ENCODE measurements at regions not wholly inside any gene's neighbourhood (a gene's known extent, or its start where the extent isn't known, plus 50 kb on each side); places are given as distances from the start of the nearest gene placed in this dataset.

GRCh38 chr20:40244286-40244685 is 444.8 kb downstream of the MAFB start:
- H3K27ac ChIP-seq: no peak overlapping the region
- DNase-seq: no peak
- intact Hi-C loops (cut with DNase I): no loop called here
- no peak overlapping the region for H3K4me3 ChIP-seq
- H3K9me3 ChIP-seq: no peaks in the 10 kb centered on the region
- WGBS, 2 donors: 88 to 93% methylated on average over 4 of the region's 4 CpGs
- H3K36me3 ChIP-seq: no peaks in the 10 kb centered on the region
- H3K4me1 ChIP-seq: peaks cover 0 to 11% (median 0%) of the 10 kb centered on the region in 4 donors
- no peak for TF ChIP-seq CTCF (IDR thresholded peaks at IDR 0.05)
- TF ChIP-seq POLR2AphosphoS5 (IDR thresholded peaks at IDR 0.05): no peak
- no peak for TF ChIP-seq EP300 (IDR thresholded peaks at IDR 0.05)
- TF ChIP-seq POLR2A (IDR thresholded peaks at IDR 0.05): no peak
- no peaks in the 10 kb centered on the region for H3K27me3 ChIP-seq

- intact Hi-C loops (cut with DNase I): no loop called here
- Histone ChIP-seq H3K4me3 (no peak overlapping the region), H3K4me1 (peaks cover 0 to 10% (median 0%) of the 10 kb centered on the region in 4 donors), H3K27ac (no peak overlapping the region), H3K27me3 (no peaks in the 10 kb centered on the region), H3K9me3 (no peaks in the 10 kb centered on the region), H3K36me3 (no peaks in the 10 kb centered on the region)
- WGBS, 2 donors: 41 to 45% methylated on average over 9 of the region's 9 CpGs
- DNase-seq: no peak
- TF ChIP-seq POLR2AphosphoS5 (IDR thresholded peaks at IDR 0.05) (no peak), CTCF (IDR thresholded peaks at IDR 0.05) (no peak), EP300 (IDR thresholded peaks at IDR 0.05) (no peak), POLR2A (IDR thresholded peaks at IDR 0.05) (no peak)
Observed at GRCh38 chr20:40241596-40242343, 447.3 kb downstream of the MAFB start.

- TF ChIP-seq EP300 (IDR thresholded peaks at IDR 0.05) (no peak), POLR2A (IDR thresholded peaks at IDR 0.05) (no peak), CTCF (IDR thresholded peaks at IDR 0.05) (no peak), POLR2AphosphoS5 (IDR thresholded peaks at IDR 0.05) (no peak)
- 65 to 86% methylated on average over 3 of the region's 3 CpGs for WGBS, 2 donors
- Histone ChIP-seq H3K4me1 (no peaks in the 10 kb centered on the region), H3K36me3 (no peaks in the 10 kb centered on the region), H3K9me3 (no peaks in the 10 kb centered on the region), H3K4me3 (no peak overlapping the region), H3K27ac (no peak overlapping the region), H3K27me3 (peaks cover 0 to 4% (median 0%) of the 10 kb centered on the region in 3 donors)
- intact Hi-C loops (cut with DNase I): no loop called here
- no peak for DNase-seq
Observed at GRCh38 chr20:40238511-40238910, 450.5 kb downstream of the MAFB start.

GRCh38 chr20:40234593-40234992 is 454.4 kb downstream of the MAFB start:
- Histone ChIP-seq H3K36me3 (no peaks in the 10 kb centered on the region), H3K9me3 (no peaks in the 10 kb centered on the region), H3K27ac (no peak overlapping the region), H3K27me3 (peaks cover 0 to 4% (median 0%) of the 10 kb centered on the region in 3 donors), H3K4me1 (no peaks in the 10 kb centered on the region), H3K4me3 (no peak overlapping the region)
- DNase-seq: no peak
- intact Hi-C loops (cut with DNase I): no loop called here
- 65 to 82% methylated on average over 3 of the region's 3 CpGs for WGBS, 2 donors
- no peak for TF ChIP-seq EP300 (IDR thresholded peaks at IDR 0.05)
- no peak for TF ChIP-seq CTCF (IDR thresholded peaks at IDR 0.05)
- TF ChIP-seq POLR2A (IDR thresholded peaks at IDR 0.05): no peak

GRCh38 chr20:40233406-40233805 is 455.6 kb downstream of the MAFB start:
- no peak for DNase-seq
- Histone ChIP-seq H3K36me3 (no peaks in the 10 kb centered on the region), H3K4me3 (no peak overlapping the region), H3K4me1 (no peaks in the 10 kb centered on the region), H3K27ac (no peak overlapping the region), H3K9me3 (no peaks in the 10 kb centered on the region), H3K27me3 (peaks cover 0 to 4% (median 0%) of the 10 kb centered on the region in 3 donors)
- WGBS, 2 donors: 68 to 72% methylated on average over 3 of the region's 3 CpGs
- no peak for TF ChIP-seq POLR2AphosphoS5 (IDR thresholded peaks at IDR 0.05)
- no peak for TF ChIP-seq EP300 (IDR thresholded peaks at IDR 0.05)
- intact Hi-C loops (cut with DNase I): no loop called here

Data from sigmoid colon (tissue), 6 donors.